ENCODE measurements at regions not wholly inside any gene's neighbourhood (a gene's known extent, or its start where the extent isn't known, plus 50 kb on each side); places are given as distances from the start of the nearest gene placed in this dataset.

DNA sequence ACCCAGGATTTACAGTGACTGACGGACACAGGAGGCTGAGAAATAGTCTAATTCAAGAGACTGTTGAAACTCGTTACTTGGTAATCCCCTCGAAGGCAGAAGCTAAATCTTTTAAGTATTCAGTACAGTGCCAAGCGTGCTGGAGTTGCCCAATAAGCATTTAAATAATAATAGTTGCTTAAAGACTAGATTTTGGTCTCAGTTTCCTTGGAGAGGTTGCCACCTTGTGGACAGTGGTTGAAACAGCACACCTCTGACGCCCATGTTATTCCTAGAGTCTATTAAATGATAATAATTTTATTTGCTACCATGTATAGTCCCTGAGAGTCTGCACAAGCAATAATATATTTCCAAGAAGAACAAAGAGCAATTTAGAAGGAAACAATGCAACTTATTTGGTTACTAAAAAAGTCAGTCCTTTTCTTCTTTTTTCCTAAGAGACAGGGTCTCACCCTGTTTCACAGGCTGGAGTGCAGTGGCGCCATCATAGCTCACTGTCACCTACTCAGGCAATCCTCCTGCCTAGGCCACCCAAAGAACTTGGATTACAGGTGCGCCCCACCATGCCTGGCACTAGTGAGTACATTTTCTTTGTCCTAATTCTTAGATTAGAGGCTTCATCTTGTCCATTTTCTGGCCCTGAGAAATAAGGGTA lies 138.0 kb upstream of the NUDT7 start:
- WGBS, 2 donors (ENCODE audit: low coverage in 1 of 2), result 35 to 39% methylated on average over 7 of the region's 7 CpGs
- Histone ChIP-seq H3K9me3 (no peaks in the 10 kb centered on the region), H3K27ac (no peak overlapping the region), H3K4me1 (no peaks in the 10 kb centered on the region), H3K36me3 (no peaks in the 10 kb centered on the region), H3K27me3 (no peaks in the 10 kb centered on the region), H3K4me3 (no peak overlapping the region)
- in situ Hi-C loops (cut with MboI; ENCODE audit: low pct_ligation_motif_present in 1 of 4, low pct_unique_long_range_greater_than_20kb in 1 of 4, low sequenced_read_pairs in 3 of 4) (no loop called here), intact Hi-C loops (cut with DNase I; ENCODE audit: low total_unique reads) (loop anchor here (5.0 kb wide), 1 partner anchor 347 kb away; no protein-coding TSS in a partner anchor)
- DNase-seq, result peak; percentile 26
- TF ChIP-seq, protein P1, sequence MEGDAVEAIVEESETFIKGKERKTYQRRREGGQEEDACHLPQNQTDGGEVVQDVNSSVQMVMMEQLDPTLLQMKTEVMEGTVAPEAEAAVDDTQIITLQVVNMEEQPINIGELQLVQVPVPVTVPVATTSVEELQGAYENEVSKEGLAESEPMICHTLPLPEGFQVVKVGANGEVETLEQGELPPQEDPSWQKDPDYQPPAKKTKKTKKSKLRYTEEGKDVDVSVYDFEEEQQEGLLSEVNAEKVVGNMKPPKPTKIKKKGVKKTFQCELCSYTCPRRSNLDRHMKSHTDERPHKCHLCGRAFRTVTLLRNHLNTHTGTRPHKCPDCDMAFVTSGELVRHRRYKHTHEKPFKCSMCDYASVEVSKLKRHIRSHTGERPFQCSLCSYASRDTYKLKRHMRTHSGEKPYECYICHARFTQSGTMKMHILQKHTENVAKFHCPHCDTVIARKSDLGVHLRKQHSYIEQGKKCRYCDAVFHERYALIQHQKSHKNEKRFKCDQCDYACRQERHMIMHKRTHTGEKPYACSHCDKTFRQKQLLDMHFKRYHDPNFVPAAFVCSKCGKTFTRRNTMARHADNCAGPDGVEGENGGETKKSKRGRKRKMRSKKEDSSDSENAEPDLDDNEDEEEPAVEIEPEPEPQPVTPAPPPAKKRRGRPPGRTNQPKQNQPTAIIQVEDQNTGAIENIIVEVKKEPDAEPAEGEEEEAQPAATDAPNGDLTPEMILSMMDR (IDR thresholded peaks at IDR 0.05), result peak; percentile 84 to 92 (median 88)
- no peak for TF ChIP-seq POLR2A (IDR thresholded peaks at IDR 0.05)

DNA sequence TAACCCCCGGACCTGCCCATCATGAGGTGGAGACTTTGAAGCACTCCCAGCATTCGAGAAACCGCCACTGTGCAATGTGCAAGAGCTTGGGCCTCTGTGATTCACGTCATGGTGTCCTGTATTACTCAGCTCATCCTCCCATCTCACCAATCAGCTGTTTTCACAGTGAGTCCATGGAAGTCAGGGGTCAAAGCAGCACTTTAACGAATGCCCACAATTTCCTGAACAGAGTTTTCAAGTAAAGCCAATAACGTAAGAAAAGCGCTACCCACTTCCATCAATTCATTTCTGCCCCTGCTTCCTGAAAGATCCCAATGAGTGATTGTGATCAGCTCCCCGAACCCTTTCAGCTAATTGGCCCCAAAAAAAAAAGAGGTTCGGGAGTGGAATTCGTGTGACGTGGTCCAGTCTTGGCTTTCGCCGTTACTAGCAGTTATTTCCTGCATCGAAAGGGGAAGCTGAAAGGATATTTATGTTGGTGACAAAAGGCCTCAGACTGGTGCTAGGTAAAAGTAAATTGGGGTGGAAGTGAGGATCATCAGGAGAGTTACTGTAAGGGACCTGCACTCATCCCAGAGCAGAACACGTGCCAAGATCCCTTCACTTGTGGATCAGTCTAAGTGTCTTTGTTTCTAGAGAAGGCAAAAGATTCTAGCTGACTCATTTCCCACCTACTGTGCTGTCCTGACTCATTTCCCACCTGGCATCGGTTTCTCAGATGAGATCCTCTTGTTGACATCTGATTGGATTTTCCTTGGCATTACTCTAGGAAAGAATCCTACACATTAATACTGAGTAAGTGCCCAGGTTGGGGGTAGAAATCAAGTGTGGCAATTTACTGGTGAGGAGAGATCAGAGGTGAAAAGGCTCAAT lies 136.7 kb upstream of the NUDT7 start:
- intact Hi-C loops (cut with DNase I; ENCODE audit: low total_unique reads), result no loop called here
- no peaks in the 10 kb centered on the region for H3K27me3 ChIP-seq
- WGBS, 2 donors (ENCODE audit: low coverage in 1 of 2), result 38 to 64% methylated on average over 12 to 16 of the region's 16 CpGs

DNA sequence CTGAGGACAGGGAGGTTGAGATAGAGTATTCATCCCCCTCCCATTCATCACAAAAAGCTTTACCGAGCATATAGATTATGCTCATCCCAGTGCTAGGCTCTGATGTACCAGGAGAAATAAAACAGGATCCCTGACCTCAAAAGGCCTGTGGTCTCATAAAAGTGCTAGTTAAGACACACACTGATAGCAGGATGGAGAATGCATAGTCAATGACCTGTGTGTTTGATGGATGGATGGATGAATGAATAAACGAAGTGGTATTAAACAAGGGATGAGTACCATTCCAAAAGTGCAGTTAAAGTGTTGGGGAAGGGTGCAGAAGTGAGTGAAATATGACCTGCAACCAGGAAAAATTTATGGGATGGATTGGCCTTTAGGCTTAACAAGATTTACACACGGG lies 133.9 kb upstream of the NUDT7 start:
- TF ChIP-seq POLR2A (IDR thresholded peaks at IDR 0.05) (no peak), EP300 (IDR thresholded peaks at IDR 0.05; ENCODE audit: low read depth) (no peak), POLR2AphosphoS5 (IDR thresholded peaks at IDR 0.05) (no peak)
- TF ChIP-seq, protein P1 (IDR thresholded peaks at IDR 0.05), result no peak
- Histone ChIP-seq H3K4me3 (no peak overlapping the region), H3K27ac (no peak overlapping the region), H3K9me3 (no peaks in the 10 kb centered on the region), H3K4me1 (no peaks in the 10 kb centered on the region), H3K36me3 (no peaks in the 10 kb centered on the region), H3K27me3 (no peaks in the 10 kb centered on the region)
- intact Hi-C loops (cut with DNase I; ENCODE audit: low total_unique reads) (no loop called here), in situ Hi-C loops (cut with MboI; ENCODE audit: low pct_ligation_motif_present in 1 of 4, low pct_unique_long_range_greater_than_20kb in 1 of 4, low sequenced_read_pairs in 3 of 4) (loop anchor here (5.0 kb wide), 2 partner anchors 351 to 361 kb away; no protein-coding TSS in a partner anchor)
- WGBS, 2 donors (ENCODE audit: low coverage in 1 of 2), result 62 to 81% methylated on average over 2 to 3 of the region's 3 CpGs
- DNase-seq, result no peak

More for the DNA sequence above, 136.7 kb upstream of the NUDT7 start:
- no peak for TF ChIP-seq EP300 (IDR thresholded peaks at IDR 0.05; ENCODE audit: low read depth)
- Histone ChIP-seq H3K4me3 (no peak overlapping the region), H3K4me1 (no peaks in the 10 kb centered on the region), H3K27ac (no peak overlapping the region), H3K36me3 (no peaks in the 10 kb centered on the region), H3K9me3 (no peaks in the 10 kb centered on the region)
- in situ Hi-C loops (cut with MboI; ENCODE audit: low pct_ligation_motif_present in 1 of 4, low pct_unique_long_range_greater_than_20kb in 1 of 4, low sequenced_read_pairs in 3 of 4), result loop anchor here (5.0 kb wide), 2 partner anchors 348 to 358 kb away; no protein-coding TSS in a partner anchor
- DNase-seq, result no peak

DNA sequence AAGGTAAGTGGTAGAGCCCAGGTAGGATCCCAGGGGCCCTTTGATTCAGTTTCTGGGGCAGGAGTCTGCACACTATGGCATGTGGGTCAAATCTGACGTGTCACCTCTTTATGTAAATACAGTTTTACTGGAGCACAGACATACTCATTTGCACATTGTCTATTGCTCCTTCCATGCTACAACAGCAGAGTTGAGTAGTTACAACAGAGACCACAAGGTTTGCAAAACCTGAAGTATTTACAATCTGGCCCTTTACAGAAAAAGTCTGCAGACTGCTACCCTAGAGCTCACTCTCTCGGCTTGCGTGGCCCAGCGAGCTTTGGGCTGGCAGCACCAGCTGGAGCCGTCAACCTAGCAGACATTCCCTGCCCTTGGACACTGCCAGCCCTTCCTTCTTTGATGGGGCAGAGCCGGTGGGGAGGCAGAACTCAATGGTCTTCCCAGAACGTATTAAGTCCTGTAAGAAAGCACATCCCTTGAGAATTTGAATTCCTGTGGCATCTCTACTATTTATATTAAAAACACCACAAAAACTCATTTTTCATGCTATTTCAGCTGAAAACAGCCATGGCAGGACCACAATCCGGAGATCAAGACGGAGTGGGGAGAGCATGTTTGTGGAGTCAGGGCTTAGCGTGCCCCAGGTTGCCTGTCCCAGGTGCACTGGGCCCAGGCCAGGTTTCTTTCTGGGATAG lies 133.1 kb upstream of the NUDT7 start:
- Histone ChIP-seq H3K27me3 (no peaks in the 10 kb centered on the region), H3K4me3 (no peak overlapping the region), H3K27ac (no peak overlapping the region), H3K36me3 (no peaks in the 10 kb centered on the region), H3K4me1 (no peaks in the 10 kb centered on the region), H3K9me3 (no peaks in the 10 kb centered on the region)
- no peak for DNase-seq
- TF ChIP-seq, protein P1 (IDR thresholded peaks at IDR 0.05), result no peak
- TF ChIP-seq POLR2A (IDR thresholded peaks at IDR 0.05), result no peak
- TF ChIP-seq POLR2AphosphoS5 (IDR thresholded peaks at IDR 0.05), result no peak
- TF ChIP-seq EP300 (IDR thresholded peaks at IDR 0.05; ENCODE audit: low read depth), result no peak
- in situ Hi-C loops (cut with MboI; ENCODE audit: low pct_ligation_motif_present in 1 of 4, low pct_unique_long_range_greater_than_20kb in 1 of 4, low sequenced_read_pairs in 3 of 4) (loop anchor here (5.0 kb wide), 2 partner anchors 352 to 362 kb away; no protein-coding TSS in a partner anchor), intact Hi-C loops (cut with DNase I; ENCODE audit: low total_unique reads) (no loop called here)
- WGBS, 2 donors (ENCODE audit: low coverage in 1 of 2), result 84% methylated on average over 10 of the region's 10 CpGs; no CpG with 5 or more reads in 1 of the 2 donors

All from transverse colon (tissue), 4 donors.